Endothelial cell of umbilical vein (primary cell): ENCODE measurements at regions not wholly inside any gene's neighbourhood (a gene's known extent, or its start where the extent isn't known, plus 50 kb on each side); places are given as distances from the start of the nearest gene placed in this dataset.

ENCODE experiments used
- BruUV-seq: library from RNA; stranded (reverse); fragments of 400-500 nt; replicated peaks from 2 replicates; lab custom pipeline; 2021; lab: Mats Ljungman, UMichigan
- CTCF ChIA-PET: fragments of 300-600, 350-600 bp; sonication (Branson Sonifier 250); formaldehyde crosslinking; loops from one replicate; lab custom pipeline; 2021; ENCODE audit warnings: antibody characterized with exemption, inconsistent platforms; lab: Charles Lee
- POLR2A ChIA-PET: fragments of 300-600, 350-600 bp; sonication (Branson Sonifier 250); formaldehyde crosslinking; loops from one replicate; lab custom pipeline; 2021; ENCODE audit warnings: antibody characterized with exemption, inconsistent platforms; lab: Charles Lee
- DNase-seq: peaks from one replicate; pipeline ENCODE4 v3.0.0-alpha.2; 2011; ENCODE audit warnings: low read depth, low spot score
- FAIRE-seq: peaks from 2 replicates; lab custom pipeline; 2011; peaks lifted over from hg19 to GRCh38; lab: Jason Lieb, UNC
- H2AFZ ChIP-seq: 2 replicates; pipeline ENCODE4 v1.6.0; 2012; ENCODE audit warnings: low read depth, low read length, control low read depth, inconsistent platforms
- H3K27ac ChIP-seq: 2 replicates; pipeline ENCODE4 v1.5.1; 2011; ENCODE audit warnings: low read depth, mild to moderate bottlenecking, control low read depth, low read length, moderate library complexity; ENCODE audit not compliant: insufficient read depth
- H3K27me3 ChIP-seq, 2 experiments: 2 replicates each; pipeline versions ENCODE4 v1.6.0 to v1.6.1; 2011; ENCODE audit warnings: low read length in 2 of 2, mixed read lengths in 1 of 2; ENCODE audit not compliant: control insufficient read depth in 2 of 2, insufficient read depth in 2 of 2
- H3K36me3 ChIP-seq, 2 experiments: 2 replicates in 1 of 2; 3 replicates in 1 of 2; pipeline ENCODE4 v1.5.1; 2011; ENCODE audit warnings: low read length in 2 of 2, mild to moderate bottlenecking in 1 of 2, moderate library complexity in 1 of 2; ENCODE audit not compliant: control insufficient read depth in 2 of 2, insufficient read depth in 2 of 2; ENCODE audit errors: extremely low read depth in 1 of 2
- H3K4me1 ChIP-seq: 3 replicates; pipeline ENCODE4 v1.5.1; 2011; ENCODE audit warnings: mild to moderate bottlenecking, low read length; ENCODE audit not compliant: control insufficient read depth, insufficient read depth; ENCODE audit errors: extremely low read depth
- H3K4me2 ChIP-seq: 2 replicates; pipeline ENCODE4 v1.6.1; 2011; ENCODE audit warnings: low read length, control low read depth, mixed read lengths; ENCODE audit not compliant: insufficient read depth
- H3K4me3 ChIP-seq, 3 experiments: fragments of 200-600 bp in 1 of 3; sonication (generic), shearing (Covaris generic) in 1 of 3; replicated peaks in 1 of 3; 2 replicates each; pipeline ENCODE4 v1.5.1; 2011 to 2016; ENCODE audit warnings: control low read depth in 3 of 3, low read length in 3 of 3, mild to moderate bottlenecking in 2 of 3, inconsistent platforms in 1 of 3, low read depth in 1 of 3, moderate library complexity in 1 of 3; ENCODE audit not compliant: insufficient read depth in 1 of 3
- H3K79me2 ChIP-seq: 2 replicates; pipeline ENCODE4 v1.6.0; 2012; ENCODE audit warnings: low read length, inconsistent platforms; ENCODE audit not compliant: control insufficient read depth, insufficient read depth
- H3K9ac ChIP-seq: replicated peaks from 2 replicates; pipeline ENCODE3; 2011; ENCODE audit warnings: low read length, control low read depth; ENCODE audit not compliant: insufficient read depth; ENCODE audit errors: extremely low read depth
- H3K9me1 ChIP-seq: replicated peaks from 3 replicates; pipeline ENCODE4 v1.6.0; 2011; ENCODE audit warnings: mild to moderate bottlenecking, low read length; ENCODE audit not compliant: control insufficient read depth, insufficient read depth; ENCODE audit errors: extremely low read depth
- H3K9me3 ChIP-seq: replicated peaks from 2 replicates; pipeline ENCODE4 v1.5.1; 2012; ENCODE audit warnings: low read length, inconsistent platforms; ENCODE audit not compliant: control insufficient read depth, insufficient read depth
- H4K20me1 ChIP-seq: replicated peaks from 2 replicates; pipeline ENCODE3; 2011; ENCODE audit warnings: mild to moderate bottlenecking, low read length; ENCODE audit not compliant: control insufficient read depth, insufficient read depth; ENCODE audit errors: extremely low read depth
- CTCF ChIP-seq, 2 donors: IDR thresholded peaks; 1 replicate in 1 of 2; 2 replicates in 1 of 2; pipeline ENCODE4 v1.5.1; 2011; ENCODE audit warnings: low read length in 2 of 2, mild to moderate bottlenecking in 2 of 2, moderate library complexity in 2 of 2, control low read depth in 1 of 2, inconsistent platforms in 1 of 2, low read depth in 1 of 2; ENCODE audit not compliant: insufficient read depth in 1 of 2; ENCODE audit errors: extremely low read depth in 1 of 2
- EZH2 ChIP-seq: IDR thresholded peaks from 2 replicates; pipeline ENCODE4 v1.6.1; 2012; ENCODE audit warnings: borderline replicate concordance, low read depth, mild to moderate bottlenecking, moderate library complexity, low read length, inconsistent platforms; ENCODE audit not compliant: severe bottlenecking
- FOS ChIP-seq: IDR thresholded peaks from 2 replicates; pipeline ENCODE4 v1.6.1; 2011; ENCODE audit warnings: mild to moderate bottlenecking, low read length, moderate library complexity, borderline replicate concordance; ENCODE audit not compliant: insufficient read depth
- GATA2 ChIP-seq: IDR thresholded peaks from 2 replicates; pipeline ENCODE4 v1.7.0; 2011; ENCODE audit warnings: low read depth, mild to moderate bottlenecking, moderate library complexity, mixed read lengths, low read length; ENCODE audit not compliant: insufficient read length, insufficient read depth
- JUN ChIP-seq: IDR thresholded peaks from 2 replicates; pipeline ENCODE4 v1.6.1; 2011; ENCODE audit warnings: borderline replicate concordance, low read depth; ENCODE audit not compliant: insufficient read length, insufficient read depth
- MAX ChIP-seq: IDR thresholded peaks from 2 replicates; pipeline ENCODE4 v1.6.1; 2011; ENCODE audit not compliant: insufficient read depth, insufficient read length
- MYC ChIP-seq: IDR thresholded peaks from one replicate; pipeline ENCODE4 v1.6.1; 2011; ENCODE audit warnings: mild to moderate bottlenecking, low read depth, low read length
- POLR2A ChIP-seq: IDR thresholded peaks from 2 replicates; pipeline ENCODE4 v1.6.1; 2012; ENCODE audit warnings: low read depth, mild to moderate bottlenecking, control low read depth, low read length
- POLR2AphosphoS5 ChIP-seq: IDR thresholded peaks from 2 replicates; pipeline ENCODE4 v1.6.1; 2012; ENCODE audit warnings: low read depth, mild to moderate bottlenecking, control low read depth, low read length, moderate library complexity; ENCODE audit not compliant: insufficient read depth
- dilution Hi-C: fragments of 300-500 bp; cut with MboI; formaldehyde crosslinking; loops from one replicate; pipeline ENCODE4 v1.15.0; 2019; ENCODE audit warnings: low sequenced_read_pairs; ENCODE audit not compliant: extremely low pct_ligation_motif_present
- intact Hi-C: fragments of 100-400 bp; cut with micrococcal nuclease; formaldehyde crosslinking; loops from one replicate; pipeline ENCODE4 v1.10.0; 2022

GRCh38 chr6:91140449-91140848, 553.6 kb upstream of the MAP3K7 start:
- Histone ChIP-seq H3K4me2 (no peak overlapping the region), H3K4me1 (no peaks in the 10 kb centered on the region), H3K9me3 (no peaks in the 10 kb centered on the region), H3K27ac (no peak overlapping the region), H3K36me3 (no peaks in the 10 kb centered on the region), H4K20me1 (no peaks in the 10 kb centered on the region), H3K9ac (no peak overlapping the region), H3K79me2 (no peaks in the 10 kb centered on the region), H3K4me3 (no peak overlapping the region), H3K27me3 (no peaks in the 10 kb centered on the region), H2AFZ (no peak overlapping the region), H3K9me1 (no peaks in the 10 kb centered on the region)
- ChIA-PET POLR2A (no interaction called here), CTCF (no interaction called here)
- no peak for DNase-seq
- no peak for FAIRE-seq
- dilution Hi-C loops (no loop called here), intact Hi-C loops (no loop called here)
- TF ChIP-seq MYC (no peak), JUN (no peak), POLR2AphosphoS5 (no peak), CTCF (IDR thresholded peaks at IDR 0.05; ENCODE audit: extremely low read depth in 1 of 2, insufficient read depth in 1 of 2, low read depth in 1 of 2, low read length in 2 of 2) (no peak), MAX (no peak), FOS (no peak), GATA2 (no peak), EZH2 (no peak), POLR2A (no peak)
- no TSS peak for BruUV-seq
